Left renal pelvis (tissue), 4 donors: ENCODE measurements at regions not wholly inside any gene's neighbourhood (a gene's known extent, or its start where the extent isn't known, plus 50 kb on each side); places are given as distances from the start of the nearest gene placed in this dataset.

Experiments used
- DNase-seq, 4 donors: peaks; one replicate each; pipeline ENCODE4 v3.0.0-alpha.2; 2013; ENCODE audit warnings: low read depth in 4 of 4, low spot score in 3 of 4

DNA sequence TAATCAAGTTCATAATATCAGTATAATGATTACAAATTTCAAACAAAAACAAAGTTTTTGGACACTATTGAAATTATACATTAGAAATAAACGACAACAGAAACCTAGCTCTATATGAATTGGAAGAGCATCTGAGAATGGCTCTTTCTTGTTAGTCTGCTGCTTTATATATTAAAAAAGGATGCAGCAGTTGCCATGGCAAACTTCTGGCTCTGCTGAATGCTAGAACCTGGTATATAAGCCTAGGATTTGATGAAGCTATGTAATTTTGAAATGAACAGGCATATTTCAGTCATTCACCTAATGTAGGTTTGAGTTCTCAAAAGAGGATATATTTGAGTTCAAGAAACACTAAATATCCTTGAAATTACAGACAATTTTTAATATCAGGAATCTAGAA lies 252.7 kb upstream of the KCNMB2 start:
- DNase-seq: no peak

DNA sequence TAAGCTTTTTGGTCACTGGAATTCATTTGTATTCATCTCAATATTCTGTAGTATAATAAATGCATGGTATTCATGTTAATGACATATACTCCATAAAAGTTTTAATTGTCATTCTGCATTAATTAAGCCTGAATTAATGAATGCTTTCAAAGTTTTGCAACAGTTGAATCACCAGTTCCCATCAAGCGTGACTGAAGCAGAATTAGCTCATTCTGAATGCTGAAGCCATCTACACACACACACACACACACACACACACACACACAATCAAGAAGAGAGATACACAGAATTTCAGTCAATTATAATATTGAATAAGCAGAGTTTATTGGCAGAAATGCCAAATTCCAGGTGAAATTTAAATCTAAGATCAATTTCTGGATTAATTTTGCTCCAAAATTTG lies 252.1 kb upstream of the KCNMB2 start:
- no peak for DNase-seq

DNA sequence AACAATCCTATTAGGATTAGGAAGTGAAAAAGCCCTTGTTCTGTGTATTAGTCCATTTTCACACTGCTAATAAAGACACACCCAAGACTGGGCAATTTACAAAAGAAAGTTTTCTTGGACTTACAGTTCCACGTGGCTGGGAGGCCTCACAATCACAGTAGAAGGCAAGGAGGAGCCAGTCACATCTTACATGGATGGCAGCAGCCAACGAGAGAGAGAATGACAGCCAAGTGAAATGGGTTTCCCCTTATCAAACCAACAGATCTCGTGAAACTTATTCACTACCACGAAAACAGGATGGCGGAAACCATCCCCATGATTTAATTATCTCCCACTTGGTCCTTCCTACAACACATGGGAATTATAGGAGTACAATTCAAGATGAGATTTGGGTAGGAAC lies 248.2 kb upstream of the KCNMB2 start:
- DNase-seq: no peak

- DNase-seq: no peak
Measured at GRCh38 chr3:178289544-178290160, 246.6 kb upstream of the KCNMB2 start.

GRCh38 chr3:178291574-178292370 lies 244.5 kb upstream of the KCNMB2 start:
- no peak for DNase-seq

DNA sequence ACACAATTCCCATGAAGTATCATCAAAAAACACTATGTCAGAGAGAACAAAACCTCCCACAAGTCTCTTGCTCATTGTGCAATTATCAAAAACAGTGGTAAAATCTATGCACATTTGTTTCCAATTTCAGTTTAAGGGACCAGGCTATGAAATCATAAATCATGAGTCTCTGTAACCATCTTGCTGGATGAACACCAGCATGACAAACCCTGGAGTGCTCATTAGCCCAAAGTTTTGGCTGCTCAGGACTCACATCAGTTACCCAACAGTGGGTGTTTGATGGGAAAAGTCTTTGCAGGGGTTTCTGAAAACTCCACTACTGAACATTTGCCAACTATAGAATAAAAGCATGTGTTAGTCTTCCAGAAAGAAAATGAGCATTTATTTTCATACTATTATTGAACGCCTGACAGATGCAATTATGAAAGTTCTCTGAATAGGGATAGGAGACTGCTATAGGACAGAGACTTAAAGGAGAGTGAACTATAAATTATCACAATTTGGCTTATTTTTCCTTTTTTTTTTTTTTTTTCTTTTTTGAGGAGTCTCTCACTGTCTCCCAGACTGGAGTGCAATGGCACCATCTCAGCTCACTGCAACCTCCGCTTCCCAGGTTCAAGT lies 240.8 kb upstream of the KCNMB2 start:
- no peak for DNase-seq

GRCh38 chr3:178297199-178297598 lies 239.0 kb upstream of the KCNMB2 start:
- no peak for DNase-seq

DNA sequence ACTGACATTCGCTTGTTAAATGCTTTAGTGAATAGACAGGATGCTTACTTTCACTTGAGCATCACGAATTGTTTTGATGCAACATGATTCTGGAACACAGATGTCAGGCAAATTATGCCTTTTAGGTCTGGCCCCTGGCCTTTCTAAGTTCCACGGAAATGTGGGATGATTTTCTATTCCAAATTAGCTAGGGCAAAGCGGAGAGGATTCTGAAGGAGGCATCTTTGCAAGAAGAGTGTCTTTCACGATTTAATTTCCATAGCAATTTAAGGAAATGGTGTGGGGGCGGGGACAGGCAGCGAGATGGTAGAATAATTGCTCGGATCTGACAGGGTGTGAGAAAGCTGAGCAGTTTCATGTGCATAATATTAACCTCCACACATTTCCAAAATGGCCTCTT lies 238.5 kb upstream of the KCNMB2 start:
- no peak for DNase-seq

- DNase-seq: no peak
Measured at GRCh38 chr3:178300441-178300959, 235.7 kb upstream of the KCNMB2 start.

GRCh38 chr3:178302966-178303930 lies 233.0 kb upstream of the KCNMB2 start:
- DNase-seq: no peak

GRCh38 chr3:178304758-178305467 lies 231.3 kb upstream of the KCNMB2 start:
- DNase-seq: no peak

GRCh38 chr3:178306432-178307115 lies 229.7 kb upstream of the KCNMB2 start:
- DNase-seq: no peak

GRCh38 chr3:178308771-178309170 lies 227.5 kb upstream of the KCNMB2 start:
- no peak for DNase-seq

DNA sequence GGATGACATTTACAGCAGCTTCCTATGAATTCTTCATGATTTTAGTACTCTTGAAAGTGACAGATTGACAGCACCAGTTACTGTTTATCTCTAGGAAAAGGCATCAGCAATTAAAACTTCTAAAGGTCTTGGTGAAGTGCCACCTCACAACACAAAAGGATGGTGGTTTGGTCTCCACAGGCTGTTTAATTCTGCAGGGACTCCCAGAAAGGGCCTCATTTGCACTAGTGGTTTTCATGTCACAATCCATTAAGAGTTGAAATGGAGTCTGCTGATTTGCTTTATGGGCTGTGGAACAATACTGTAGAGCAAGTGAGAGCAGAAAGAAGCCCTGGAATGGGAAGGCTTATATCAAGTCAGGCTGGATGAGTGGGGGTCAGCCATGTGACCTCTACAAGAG lies 225.3 kb upstream of the KCNMB2 start:
- no peak for DNase-seq

- no peak for DNase-seq
Measured at GRCh38 chr3:178313716-178314115, 222.5 kb upstream of the KCNMB2 start.

DNA sequence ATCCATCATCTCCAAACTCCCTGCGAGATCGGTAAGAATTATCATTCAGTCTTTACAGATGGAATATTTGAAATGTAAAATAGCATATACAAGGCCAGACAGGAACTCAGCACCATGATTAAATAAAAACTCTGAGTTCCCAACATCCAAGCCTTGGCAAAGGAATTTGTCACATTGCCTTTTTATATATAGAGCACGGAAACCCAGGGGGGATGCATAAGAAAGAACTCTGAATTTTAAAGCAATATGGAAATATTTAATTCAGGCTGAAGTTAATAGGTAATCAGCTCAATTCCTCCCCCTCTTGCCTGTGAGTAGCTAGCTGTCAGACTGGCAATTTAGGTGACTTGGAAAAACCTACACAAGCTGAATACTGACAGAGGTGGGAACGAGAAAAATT lies 217.9 kb upstream of the KCNMB2 start:
- no peak for DNase-seq

DNA sequence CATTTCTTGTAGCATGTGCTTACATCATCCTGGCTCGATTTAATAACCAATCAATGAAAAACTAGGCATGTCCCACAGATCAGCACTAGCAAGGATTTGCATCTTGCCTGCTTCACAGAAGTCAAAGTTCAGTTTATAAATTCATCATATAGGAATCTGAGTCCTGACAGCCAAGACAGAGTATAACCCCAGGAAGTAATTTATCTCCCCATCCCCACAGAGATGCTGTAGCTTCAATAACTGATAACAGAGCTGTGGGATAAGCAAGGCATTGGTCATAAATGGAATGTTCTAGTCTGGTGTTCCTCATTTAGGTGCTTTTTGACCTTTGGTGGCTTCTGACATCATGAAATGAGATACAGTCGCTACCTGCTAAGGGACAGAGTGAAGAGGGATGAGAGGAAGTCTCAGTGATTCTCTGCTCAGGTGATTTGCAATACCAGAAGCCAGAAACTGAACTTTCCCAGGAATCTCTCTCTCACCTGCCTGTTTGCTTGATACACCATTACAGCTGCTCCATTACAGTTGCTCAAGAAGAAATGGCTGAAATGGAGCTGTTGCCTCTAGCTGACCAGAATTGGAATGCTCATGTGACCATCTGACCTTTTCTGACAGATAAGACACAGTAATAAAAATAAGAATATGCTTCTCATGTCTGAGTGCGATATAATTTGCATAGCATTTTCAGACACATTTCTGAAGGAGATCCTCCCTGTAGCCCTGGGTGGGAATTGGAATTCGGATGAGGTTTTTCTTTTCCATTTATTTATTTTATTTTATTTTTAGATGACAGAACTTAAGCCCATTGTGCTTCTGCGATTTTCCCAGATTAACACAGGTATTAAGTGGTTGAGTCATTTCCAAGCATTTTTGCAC lies 217.1 kb upstream of the KCNMB2 start:
- DNase-seq: no peak
